ENCODE measurements at regions not wholly inside any gene's neighbourhood (a gene's known extent, or its start where the extent isn't known, plus 50 kb on each side); places are given as distances from the start of the nearest gene placed in this dataset.

DNA sequence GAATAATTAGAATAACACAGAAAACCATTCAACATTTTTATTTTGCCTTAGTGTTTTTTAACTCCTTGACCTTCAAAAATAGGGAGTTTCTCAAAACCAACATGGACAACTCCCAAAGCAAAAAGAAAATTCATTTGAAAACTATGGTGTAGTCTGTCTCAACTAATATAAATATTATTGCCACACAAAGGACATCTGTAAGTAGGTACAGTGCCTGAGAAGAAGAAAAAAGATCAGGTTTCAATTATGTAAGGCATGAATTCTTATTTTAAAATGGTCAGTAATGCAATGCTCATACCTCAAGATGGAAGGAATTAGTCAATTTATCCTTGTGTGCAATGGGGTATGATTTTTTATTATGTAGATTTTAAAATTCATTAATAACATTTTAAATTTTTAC, 109.6 kb upstream of the CNTLN start:
- Histone ChIP-seq H3K9me2 (ENCODE audit: insufficient read depth) (peaks cover 5% of the 10 kb centered on the region; the same call in 1 of the 2 replicates), H3K36me3 (ENCODE audit: insufficient read depth) (no peaks in the 10 kb centered on the region), H3K27me3 (ENCODE audit: insufficient read depth) (no peaks in the 10 kb centered on the region), H3K4me2 (no peak overlapping the region), H3K4me1 (ENCODE audit: insufficient read depth) (no peaks in the 10 kb centered on the region), H3F3A (replicated peaks; ENCODE audit: low read depth) (no peaks in the 10 kb centered on the region), H3K27ac (ENCODE audit: low read depth) (no peak overlapping the region), H4K20me1 (replicated peaks; ENCODE audit: insufficient read depth) (no peaks in the 10 kb centered on the region), H3K4me3 (no peak overlapping the region), H2AFZ (no peak overlapping the region), H3K79me2 (replicated peaks; ENCODE audit: insufficient read depth) (no peaks in the 10 kb centered on the region)
- peaks cover 9% of the 10 kb centered on the region; the same call in 2 of the 3 replicates for H3K36me3 Mint-ChIP-seq (ENCODE audit: low read depth)
- no peak overlapping the region for H3K27ac Mint-ChIP-seq
- ATAC-seq (no peak), DNase-seq (ENCODE audit: low spot score) (no peak)
- H3K9me3 Mint-ChIP-seq = peaks cover 11% of the 10 kb centered on the region
- H3K27me3 Mint-ChIP-seq (ENCODE audit: insufficient read depth, low read depth, poor library complexity) = peaks cover 7% of the 10 kb centered on the region
- TF ChIP-seq EZH2phosphoT487 (IDR thresholded peaks at IDR 0.05; ENCODE audit: unreplicated experiment) = no peak
- TF ChIP-seq POLR2AphosphoS5 (IDR thresholded peaks at IDR 0.05; ENCODE audit: low read depth) = no peak
- TF ChIP-seq EZH2 (IDR thresholded peaks at IDR 0.05; ENCODE audit: low read depth, unreplicated experiment) = no peak
- TF ChIP-seq, protein P1, sequence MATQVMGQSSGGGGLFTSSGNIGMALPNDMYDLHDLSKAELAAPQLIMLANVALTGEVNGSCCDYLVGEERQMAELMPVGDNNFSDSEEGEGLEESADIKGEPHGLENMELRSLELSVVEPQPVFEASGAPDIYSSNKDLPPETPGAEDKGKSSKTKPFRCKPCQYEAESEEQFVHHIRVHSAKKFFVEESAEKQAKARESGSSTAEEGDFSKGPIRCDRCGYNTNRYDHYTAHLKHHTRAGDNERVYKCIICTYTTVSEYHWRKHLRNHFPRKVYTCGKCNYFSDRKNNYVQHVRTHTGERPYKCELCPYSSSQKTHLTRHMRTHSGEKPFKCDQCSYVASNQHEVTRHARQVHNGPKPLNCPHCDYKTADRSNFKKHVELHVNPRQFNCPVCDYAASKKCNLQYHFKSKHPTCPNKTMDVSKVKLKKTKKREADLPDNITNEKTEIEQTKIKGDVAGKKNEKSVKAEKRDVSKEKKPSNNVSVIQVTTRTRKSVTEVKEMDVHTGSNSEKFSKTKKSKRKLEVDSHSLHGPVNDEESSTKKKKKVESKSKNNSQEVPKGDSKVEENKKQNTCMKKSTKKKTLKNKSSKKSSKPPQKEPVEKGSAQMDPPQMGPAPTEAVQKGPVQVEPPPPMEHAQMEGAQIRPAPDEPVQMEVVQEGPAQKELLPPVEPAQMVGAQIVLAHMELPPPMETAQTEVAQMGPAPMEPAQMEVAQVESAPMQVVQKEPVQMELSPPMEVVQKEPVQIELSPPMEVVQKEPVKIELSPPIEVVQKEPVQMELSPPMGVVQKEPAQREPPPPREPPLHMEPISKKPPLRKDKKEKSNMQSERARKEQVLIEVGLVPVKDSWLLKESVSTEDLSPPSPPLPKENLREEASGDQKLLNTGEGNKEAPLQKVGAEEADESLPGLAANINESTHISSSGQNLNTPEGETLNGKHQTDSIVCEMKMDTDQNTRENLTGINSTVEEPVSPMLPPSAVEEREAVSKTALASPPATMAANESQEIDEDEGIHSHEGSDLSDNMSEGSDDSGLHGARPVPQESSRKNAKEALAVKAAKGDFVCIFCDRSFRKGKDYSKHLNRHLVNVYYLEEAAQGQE (IDR thresholded peaks at IDR 0.05; ENCODE audit: unreplicated experiment) = no peak
- no peak for TF ChIP-seq JUNB (IDR thresholded peaks at IDR 0.05; ENCODE audit: unreplicated experiment)
- H3K4me1 Mint-ChIP-seq = no peaks in the 10 kb centered on the region
- H3K4me3 Mint-ChIP-seq = no peak overlapping the region

DNA sequence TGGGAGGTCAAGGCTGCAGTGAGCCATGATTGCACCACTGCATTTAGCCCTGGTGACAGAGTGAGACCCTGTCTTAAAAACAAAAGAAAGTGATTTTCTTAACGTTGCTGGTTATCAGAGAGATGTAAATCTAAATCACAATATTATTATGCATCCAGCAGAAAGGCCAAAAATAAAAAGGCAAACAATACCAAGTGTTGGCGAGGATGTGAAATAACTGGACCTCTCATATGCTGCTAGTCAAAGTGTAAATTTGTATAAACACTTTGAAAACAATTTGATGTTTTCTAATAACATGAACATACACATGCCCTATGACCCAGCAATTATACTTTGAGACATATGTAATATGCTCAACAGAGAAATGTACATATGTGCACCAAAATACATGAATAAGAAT, 110.7 kb upstream of the CNTLN start:
- Histone ChIP-seq H3K9me2 (ENCODE audit: insufficient read depth) (peaks cover 5% of the 10 kb centered on the region; the same call in 1 of the 2 replicates), H4K20me1 (replicated peaks; ENCODE audit: insufficient read depth) (no peaks in the 10 kb centered on the region), H2AFZ (no peak overlapping the region), H3K27me3 (ENCODE audit: insufficient read depth) (no peaks in the 10 kb centered on the region), H3F3A (replicated peaks; ENCODE audit: low read depth) (no peaks in the 10 kb centered on the region), H3K79me2 (replicated peaks; ENCODE audit: insufficient read depth) (no peaks in the 10 kb centered on the region), H3K4me3 (no peak overlapping the region), H3K36me3 (ENCODE audit: insufficient read depth) (no peaks in the 10 kb centered on the region), H3K4me2 (no peak overlapping the region), H3K4me1 (ENCODE audit: insufficient read depth) (no peaks in the 10 kb centered on the region), H3K27ac (ENCODE audit: low read depth) (no peak overlapping the region)
- Mint-ChIP-seq H3K4me1 (no peaks in the 10 kb centered on the region), H3K27ac (no peak overlapping the region), H3K9me3 (peaks cover 11% of the 10 kb centered on the region), H3K36me3 (ENCODE audit: low read depth) (peaks cover 9% of the 10 kb centered on the region; the same call in 2 of the 3 replicates), H3K27me3 (ENCODE audit: insufficient read depth, low read depth, poor library complexity) (peaks cover 7% of the 10 kb centered on the region), H3K4me3 (no peak overlapping the region)
- TF ChIP-seq, protein P2, sequence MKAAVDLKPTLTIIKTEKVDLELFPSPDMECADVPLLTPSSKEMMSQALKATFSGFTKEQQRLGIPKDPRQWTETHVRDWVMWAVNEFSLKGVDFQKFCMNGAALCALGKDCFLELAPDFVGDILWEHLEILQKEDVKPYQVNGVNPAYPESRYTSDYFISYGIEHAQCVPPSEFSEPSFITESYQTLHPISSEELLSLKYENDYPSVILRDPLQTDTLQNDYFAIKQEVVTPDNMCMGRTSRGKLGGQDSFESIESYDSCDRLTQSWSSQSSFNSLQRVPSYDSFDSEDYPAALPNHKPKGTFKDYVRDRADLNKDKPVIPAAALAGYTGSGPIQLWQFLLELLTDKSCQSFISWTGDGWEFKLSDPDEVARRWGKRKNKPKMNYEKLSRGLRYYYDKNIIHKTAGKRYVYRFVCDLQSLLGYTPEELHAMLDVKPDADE (IDR thresholded peaks at IDR 0.05) = no peak
- TF ChIP-seq STAT1 (IDR thresholded peaks at IDR 0.05; ENCODE audit: unreplicated experiment) = no peak
- no peak for ATAC-seq
- DNase-seq (ENCODE audit: low spot score) = no peak
